Prostate gland (tissue), 2 donors: ENCODE measurements at regions not wholly inside any gene's neighbourhood (a gene's known extent, or its start where the extent isn't known, plus 50 kb on each side); places are given as distances from the start of the nearest gene placed in this dataset.

Experiments used
- DNase-seq: peaks from one replicate; pipeline ENCODE4 v3.0.0-alpha.2; 2019; ENCODE audit warnings: low spot score
- H3K27ac ChIP-seq, 2 donors: fragments of 200-600 bp; sonication (generic); 2 replicates each; pipeline ENCODE4 v1.5.1; 2017 to 2019
- H3K27me3 ChIP-seq: fragments of 200-600 bp; sonication (generic); replicated peaks from 2 replicates; pipeline ENCODE4 v1.5.1; 2019; ENCODE audit not compliant: insufficient read depth
- H3K36me3 ChIP-seq, 2 donors: fragments of 200-600 bp; sonication (generic); 1 replicate in 1 of 2; 2 replicates in 1 of 2; pipeline versions ENCODE4 v1.5.1 to v1.8.1; 2017 to 2019
- H3K4me1 ChIP-seq: fragments of 200-600 bp; sonication (generic); replicated peaks from 2 replicates; pipeline ENCODE4 v1.5.1; 2019
- H3K4me3 ChIP-seq, 2 donors: fragments of 200-600 bp; sonication (generic); 2 replicates each; pipeline ENCODE4 v1.5.1; 2017 to 2019
- H3K9me3 ChIP-seq: fragments of 200-600 bp; sonication (generic); 2 replicates; pipeline ENCODE4 v1.5.1; 2017
- POLR2A ChIP-seq: fragments of 450-650 bp; IDR thresholded peaks from one replicate; pipeline ENCODE4 v1.6.1; 2016; ENCODE audit warnings: antibody characterized with exemption, mild to moderate bottlenecking
- POLR2AphosphoS5 ChIP-seq: sonication (generic); formaldehyde crosslinking; IDR thresholded peaks from one replicate; pipeline ENCODE4 v1.6.1; 2017; ENCODE audit warnings: antibody characterized with exemption
- WGBS: methylation state at CpG from one replicate; pipeline ENCODE4 v1.1.5; 2018; 5-methylcytosine and 5-hydroxymethylcytosine counted together
- intact Hi-C: fragments of 100-400 bp; cut with DNase I; formaldehyde crosslinking; loops from one replicate; pipeline ENCODE4 v1.14.2; 2022
- TF ChIP-seq, protein P1 (sequence below), 4 experiments: fragments of 200-600 bp in 2 of 4; fragments of 450-650 bp in 2 of 4; sonication (generic) in 2 of 4; IDR thresholded peaks; 1 replicate in 3 of 4; 2 replicates in 1 of 4; pipeline ENCODE4 v1.5.1; 2016 to 2019; ENCODE audit warnings: antibody characterized with exemption in 4 of 4, mild to moderate bottlenecking in 2 of 4, moderate library complexity in 2 of 4

DNA sequence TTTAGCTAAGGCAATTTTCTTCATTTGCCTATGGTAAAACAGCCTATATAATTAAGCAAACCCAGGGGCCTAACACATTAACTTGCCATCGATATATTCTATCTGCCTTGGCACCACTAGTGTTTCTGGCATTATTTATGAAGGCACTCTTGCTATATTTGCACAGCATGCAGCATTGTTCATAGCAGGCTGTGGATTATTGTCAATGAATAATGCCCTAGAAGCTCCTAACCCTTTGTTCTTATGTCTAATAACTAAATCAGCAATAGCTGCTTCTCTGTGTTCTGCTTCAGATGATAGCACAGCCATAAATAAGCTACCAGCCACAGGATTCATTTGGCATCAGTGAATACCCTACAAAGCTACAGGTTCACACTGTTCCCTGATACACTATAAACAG, 254.8 kb upstream of the STXBP5 start:
- no peak for DNase-seq
- H3K9me3 ChIP-seq = no peaks in the 10 kb centered on the region
- no peaks in the 10 kb centered on the region for H3K27me3 ChIP-seq
- 41% methylated on average over 1 of the region's 1 CpG for WGBS
- no peak overlapping the region for H3K4me3 ChIP-seq
- no peak overlapping the region for H3K27ac ChIP-seq
- intact Hi-C loops = no loop called here
- no peaks in the 10 kb centered on the region for H3K4me1 ChIP-seq
- H3K36me3 ChIP-seq = no peaks in the 10 kb centered on the region
- TF ChIP-seq POLR2AphosphoS5 (no peak), POLR2A (no peak)
- TF ChIP-seq, protein P1, sequence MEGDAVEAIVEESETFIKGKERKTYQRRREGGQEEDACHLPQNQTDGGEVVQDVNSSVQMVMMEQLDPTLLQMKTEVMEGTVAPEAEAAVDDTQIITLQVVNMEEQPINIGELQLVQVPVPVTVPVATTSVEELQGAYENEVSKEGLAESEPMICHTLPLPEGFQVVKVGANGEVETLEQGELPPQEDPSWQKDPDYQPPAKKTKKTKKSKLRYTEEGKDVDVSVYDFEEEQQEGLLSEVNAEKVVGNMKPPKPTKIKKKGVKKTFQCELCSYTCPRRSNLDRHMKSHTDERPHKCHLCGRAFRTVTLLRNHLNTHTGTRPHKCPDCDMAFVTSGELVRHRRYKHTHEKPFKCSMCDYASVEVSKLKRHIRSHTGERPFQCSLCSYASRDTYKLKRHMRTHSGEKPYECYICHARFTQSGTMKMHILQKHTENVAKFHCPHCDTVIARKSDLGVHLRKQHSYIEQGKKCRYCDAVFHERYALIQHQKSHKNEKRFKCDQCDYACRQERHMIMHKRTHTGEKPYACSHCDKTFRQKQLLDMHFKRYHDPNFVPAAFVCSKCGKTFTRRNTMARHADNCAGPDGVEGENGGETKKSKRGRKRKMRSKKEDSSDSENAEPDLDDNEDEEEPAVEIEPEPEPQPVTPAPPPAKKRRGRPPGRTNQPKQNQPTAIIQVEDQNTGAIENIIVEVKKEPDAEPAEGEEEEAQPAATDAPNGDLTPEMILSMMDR (IDR thresholded peaks at IDR 0.05) = no peak

DNA sequence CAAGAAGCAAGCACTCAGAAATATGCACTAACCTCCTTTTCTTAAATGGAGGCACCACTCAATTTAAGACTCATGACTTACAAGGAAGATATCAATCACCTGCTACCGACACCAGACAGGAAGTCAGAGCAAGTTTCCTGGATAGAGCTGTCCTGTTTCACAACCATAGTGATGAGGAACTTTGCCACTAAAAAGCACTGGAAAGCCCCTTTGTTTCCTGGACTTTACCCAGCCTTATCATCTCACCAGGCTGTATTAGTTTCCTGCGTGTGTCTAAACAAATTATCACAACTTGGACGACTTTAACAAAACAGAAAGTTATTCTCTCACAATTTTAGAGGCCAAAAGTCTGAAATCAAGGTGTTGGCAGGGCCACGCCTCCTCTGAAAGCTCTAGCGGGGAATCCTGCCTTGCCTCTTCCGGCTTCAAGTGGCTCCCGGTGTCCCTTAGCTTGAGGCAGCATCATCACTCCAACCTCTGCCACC, 253.8 kb upstream of the STXBP5 start:
- H3K27ac ChIP-seq = no peak overlapping the region
- no peaks in the 10 kb centered on the region for H3K9me3 ChIP-seq
- DNase-seq = no peak
- H3K4me1 ChIP-seq = no peaks in the 10 kb centered on the region
- no peaks in the 10 kb centered on the region for H3K36me3 ChIP-seq
- no peaks in the 10 kb centered on the region for H3K27me3 ChIP-seq
- TF ChIP-seq, protein P1 (IDR thresholded peaks at IDR 0.05) = no peak
- TF ChIP-seq POLR2AphosphoS5 (no peak), POLR2A (no peak)
- WGBS = 74% methylated on average over 7 of the region's 7 CpGs
- intact Hi-C loops = no loop called here
- no peak overlapping the region for H3K4me3 ChIP-seq

DNA sequence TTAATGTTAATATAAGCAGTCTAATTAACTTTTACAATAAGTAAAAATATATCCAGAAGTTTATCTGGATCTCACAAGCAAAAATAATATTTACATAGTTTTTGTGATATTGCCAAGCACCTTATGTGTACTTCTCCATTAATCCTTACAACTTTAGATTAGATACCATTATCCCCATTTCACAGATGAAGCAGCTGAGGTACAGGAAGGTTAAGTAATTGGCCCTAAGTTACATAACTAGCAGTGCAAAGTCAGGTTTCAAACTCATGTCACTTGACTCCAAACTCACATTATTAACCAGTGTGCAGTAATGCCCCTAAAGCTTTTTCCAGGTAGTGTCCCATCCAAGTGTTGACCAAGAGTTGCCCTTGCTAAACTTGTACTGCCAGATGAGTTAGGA, 248.6 kb upstream of the STXBP5 start:
- H3K9me3 ChIP-seq = no peaks in the 10 kb centered on the region
- no peaks in the 10 kb centered on the region for H3K27me3 ChIP-seq
- no peaks in the 10 kb centered on the region for H3K4me1 ChIP-seq
- no peak overlapping the region for H3K27ac ChIP-seq
- no peaks in the 10 kb centered on the region for H3K36me3 ChIP-seq
- TF ChIP-seq POLR2A (no peak), POLR2AphosphoS5 (no peak)
- TF ChIP-seq, protein P1 (IDR thresholded peaks at IDR 0.05) = no peak
- intact Hi-C loops = no loop called here
- no peak for DNase-seq
- H3K4me3 ChIP-seq = no peak overlapping the region

DNA sequence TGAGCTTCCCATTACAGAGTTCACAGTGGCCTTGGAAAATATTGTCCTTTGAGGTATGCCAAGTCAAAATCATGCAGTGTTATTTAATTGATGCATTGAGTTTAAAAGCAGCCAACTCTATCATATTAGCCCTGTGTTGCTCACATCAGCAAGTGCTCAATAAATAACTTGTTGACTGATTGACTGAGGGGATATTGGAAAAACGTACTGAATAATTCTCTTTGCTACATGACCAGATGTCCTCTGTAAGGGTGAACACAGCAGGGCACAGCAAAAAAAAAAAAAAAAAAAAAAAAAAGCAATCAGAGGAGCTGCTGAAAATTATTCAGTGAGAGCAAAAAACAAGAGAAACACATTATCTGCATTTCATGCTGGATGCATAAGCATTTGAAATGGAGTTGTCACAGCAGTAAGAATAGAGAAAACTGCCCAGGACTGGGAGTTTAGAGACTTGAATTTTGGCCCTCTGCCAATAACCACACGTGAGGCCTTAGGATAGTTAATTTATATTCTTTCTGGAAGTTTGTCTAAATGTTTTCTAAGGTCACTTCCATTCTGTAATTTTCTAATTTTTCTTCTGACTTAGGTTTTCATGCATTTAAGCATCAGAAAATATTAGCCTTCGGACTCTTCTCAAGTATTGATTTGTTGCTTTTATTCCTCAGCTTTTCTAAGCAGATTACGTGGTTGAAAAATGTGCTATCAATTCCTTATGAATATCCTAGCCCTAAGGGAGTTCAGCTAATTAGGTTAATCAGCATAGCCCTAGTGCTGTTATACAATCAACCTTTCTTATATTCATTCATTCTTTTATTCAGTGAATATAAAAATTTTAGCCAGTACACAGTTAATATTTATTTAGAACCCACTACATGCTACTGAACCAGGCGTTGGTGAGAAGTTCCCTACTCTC, 246.8 kb upstream of the STXBP5 start:
- TF ChIP-seq POLR2AphosphoS5 (no peak), POLR2A (no peak)
- TF ChIP-seq, protein P1 (IDR thresholded peaks at IDR 0.05) = no peak
- Histone ChIP-seq H3K4me3 (no peak overlapping the region), H3K36me3 (no peaks in the 10 kb centered on the region), H3K9me3 (no peaks in the 10 kb centered on the region), H3K27ac (no peak overlapping the region), H3K4me1 (no peaks in the 10 kb centered on the region), H3K27me3 (no peaks in the 10 kb centered on the region)
- 72% methylated on average over 5 of the region's 5 CpGs for WGBS
- intact Hi-C loops = no loop called here
- no peak for DNase-seq

DNA sequence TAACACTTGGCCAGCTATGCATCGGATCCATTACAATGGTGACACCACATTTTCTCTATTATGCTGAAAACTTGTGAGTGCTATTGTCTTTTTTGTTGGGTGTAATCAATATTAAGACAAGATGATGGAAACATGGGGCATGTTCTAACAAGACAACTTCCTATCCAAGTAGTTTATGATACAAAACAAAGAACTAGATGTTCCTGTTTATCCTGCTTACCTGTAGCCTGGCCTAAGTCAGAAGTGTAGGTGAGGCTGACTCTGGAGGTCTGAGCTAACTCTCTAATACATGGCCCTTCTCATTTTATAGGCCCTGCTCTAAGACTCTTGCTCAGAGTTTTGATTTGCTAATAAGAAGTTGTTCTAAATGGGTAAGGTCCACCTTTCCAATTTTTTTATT, 242.4 kb upstream of the STXBP5 start:
- WGBS = 46% methylated on average over 1 of the region's 1 CpG
- intact Hi-C loops = no loop called here
- no peak for DNase-seq
- no peak overlapping the region for H3K4me3 ChIP-seq
- TF ChIP-seq, protein P1 (IDR thresholded peaks at IDR 0.05) = no peak
- TF ChIP-seq POLR2AphosphoS5 = no peak
- H3K4me1 ChIP-seq = no peaks in the 10 kb centered on the region
- H3K36me3 ChIP-seq = no peaks in the 10 kb centered on the region
- H3K27ac ChIP-seq = no peak overlapping the region
- no peaks in the 10 kb centered on the region for H3K9me3 ChIP-seq
- H3K27me3 ChIP-seq = no peaks in the 10 kb centered on the region
